ENCODE measurements at regions not wholly inside any gene's neighbourhood (a gene's known extent, or its start where the extent isn't known, plus 50 kb on each side); places are given as distances from the start of the nearest gene placed in this dataset.

DNA sequence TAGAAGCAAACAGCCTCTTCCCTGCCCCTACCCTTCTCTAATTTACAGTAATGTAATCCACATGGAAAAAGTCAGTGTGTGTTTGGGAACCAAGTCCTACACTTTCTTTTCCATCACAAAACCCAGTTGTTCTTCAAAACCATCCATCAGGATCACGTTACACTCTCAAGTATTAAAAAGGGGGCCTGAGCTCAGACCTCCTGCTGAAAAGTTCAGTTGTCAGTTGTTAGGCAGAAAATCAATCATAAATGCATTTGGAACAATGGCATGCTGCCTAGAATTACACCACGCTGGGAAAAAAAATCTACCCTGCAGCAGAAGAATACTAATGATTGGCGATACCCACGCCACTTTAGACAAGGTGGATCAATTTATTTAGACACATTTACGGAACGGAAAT, 236.5 kb downstream of the PARM1 start:
- TF ChIP-seq POLR2A (IDR thresholded peaks at IDR 0.05) (no peak), CTCF (IDR thresholded peaks at IDR 0.05) (no peak)
